HT1080 (cell line): ENCODE measurements at regions not wholly inside any gene's neighbourhood (a gene's known extent, or its start where the extent isn't known, plus 50 kb on each side); places are given as distances from the start of the nearest gene placed in this dataset.
"Not testable (repeated sequence)": the region's sequence is repeated elsewhere in the genome, so short reads cannot be mapped to it uniquely, and the experiment has no call there.

ENCODE experiments used
- DNase-seq: peaks from one replicate; pipeline ENCODE4 v3.0.0-alpha.2; 2015; ENCODE audit warnings: low read depth

DNA sequence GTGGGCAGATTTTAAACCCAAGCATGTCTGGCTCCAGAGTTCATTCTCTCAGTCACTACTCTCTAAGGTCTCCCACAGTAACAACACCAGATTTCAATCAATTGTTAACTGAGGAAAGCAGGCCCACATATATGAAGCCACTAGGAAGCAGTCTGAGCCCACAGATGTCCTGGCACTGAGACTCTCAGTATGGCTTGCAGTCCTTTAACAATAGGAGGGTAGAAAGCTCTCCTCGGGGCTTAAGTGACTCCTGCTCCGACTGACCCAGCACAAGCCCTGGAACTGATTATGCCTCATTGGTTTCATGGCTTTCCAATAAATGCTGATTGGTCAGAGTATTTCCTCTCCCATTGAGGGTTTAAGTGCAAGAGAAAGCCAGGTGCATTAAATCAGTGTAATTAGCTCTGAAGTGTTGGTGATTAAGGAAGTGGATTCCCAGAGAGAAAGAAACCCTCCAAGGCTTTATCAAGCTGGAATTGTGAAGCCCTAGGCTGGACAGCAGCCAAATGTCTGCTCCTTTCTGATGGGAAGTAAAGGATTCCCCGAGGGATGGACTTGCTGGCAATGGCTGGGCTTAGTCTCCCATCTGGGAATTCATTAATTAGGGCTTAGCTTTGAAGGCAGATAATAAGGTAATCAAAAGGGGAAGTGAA lies 76.6 kb upstream of the PROKR2 start:
- DNase-seq: no peak

DNA sequence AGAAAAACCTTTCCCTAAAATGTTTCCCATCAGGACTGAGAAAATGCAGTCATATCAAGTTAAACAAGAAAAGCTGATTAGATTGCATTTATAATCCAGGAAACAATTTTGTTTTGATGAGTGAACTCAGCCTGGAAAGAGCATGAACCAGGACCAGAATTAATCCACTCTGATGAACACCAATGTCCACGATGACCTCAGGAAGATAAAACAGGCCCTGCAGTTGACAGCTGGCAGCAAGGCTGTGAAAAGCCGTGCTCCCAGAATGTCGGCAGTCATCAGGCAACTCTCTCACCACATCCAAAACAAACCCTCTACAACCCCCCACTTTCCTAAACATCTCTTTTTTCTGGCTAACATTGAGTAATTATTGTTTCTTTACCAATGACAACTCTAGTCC lies 74.0 kb upstream of the PROKR2 start:
- no peak for DNase-seq

DNA sequence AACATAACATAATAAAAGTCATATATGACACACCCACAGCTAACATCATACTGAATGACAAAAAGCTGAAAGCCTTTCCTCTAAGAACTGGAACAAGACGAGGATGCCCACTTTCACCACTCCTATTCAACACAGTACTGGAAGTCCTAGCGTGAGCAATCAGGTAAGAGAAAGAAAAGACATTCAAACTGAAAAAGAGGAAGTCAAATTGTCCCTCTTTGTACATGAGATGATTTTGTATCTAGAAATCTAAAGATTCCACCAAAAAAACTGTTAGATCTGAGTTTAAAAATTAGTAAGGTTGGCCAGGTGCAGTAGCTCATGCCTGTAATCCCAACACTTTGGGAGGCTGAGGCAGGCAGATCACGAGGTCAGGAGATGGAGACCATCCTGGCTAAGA lies 70.1 kb upstream of the PROKR2 start:
- not testable (repeated sequence) for DNase-seq

DNA sequence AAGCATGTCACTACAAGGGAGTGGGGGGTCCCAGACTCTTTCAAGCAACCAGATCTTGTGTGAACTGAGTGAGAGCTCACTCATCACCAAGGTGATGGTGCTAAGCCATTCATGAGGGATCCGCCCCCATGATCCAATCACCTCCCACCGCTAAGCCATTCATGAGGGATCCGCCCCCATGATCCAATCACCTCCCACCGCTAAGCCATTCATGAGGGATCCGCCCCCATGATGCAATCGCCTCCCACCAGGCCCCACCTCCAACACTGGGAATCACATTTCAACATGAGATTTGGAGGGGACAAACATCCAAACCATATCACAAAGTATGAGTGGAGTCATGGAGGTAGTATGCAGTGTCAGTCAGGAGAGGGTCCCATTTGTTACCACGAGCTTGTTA lies 64.8 kb upstream of the PROKR2 start:
- not testable (repeated sequence) for DNase-seq

DNA sequence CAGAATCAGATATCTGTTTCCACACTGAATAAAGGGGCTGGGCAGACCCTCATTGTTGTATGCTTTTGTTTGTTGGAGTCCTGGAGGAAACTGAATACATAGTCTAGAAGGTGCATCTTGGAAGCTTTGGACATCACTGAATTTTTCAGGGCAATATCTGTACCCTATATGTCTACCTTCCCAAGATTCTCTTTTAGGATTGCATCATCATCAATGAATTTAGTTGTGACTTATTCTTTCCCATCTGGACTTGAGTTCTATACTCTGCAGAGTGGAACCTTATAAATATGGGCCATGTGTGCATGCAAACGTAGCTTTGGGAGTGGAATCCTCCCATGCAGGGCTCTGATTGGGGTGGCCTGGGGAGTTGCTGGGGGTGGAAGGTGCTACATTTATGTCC lies 60.7 kb upstream of the PROKR2 start:
- no peak for DNase-seq

DNA sequence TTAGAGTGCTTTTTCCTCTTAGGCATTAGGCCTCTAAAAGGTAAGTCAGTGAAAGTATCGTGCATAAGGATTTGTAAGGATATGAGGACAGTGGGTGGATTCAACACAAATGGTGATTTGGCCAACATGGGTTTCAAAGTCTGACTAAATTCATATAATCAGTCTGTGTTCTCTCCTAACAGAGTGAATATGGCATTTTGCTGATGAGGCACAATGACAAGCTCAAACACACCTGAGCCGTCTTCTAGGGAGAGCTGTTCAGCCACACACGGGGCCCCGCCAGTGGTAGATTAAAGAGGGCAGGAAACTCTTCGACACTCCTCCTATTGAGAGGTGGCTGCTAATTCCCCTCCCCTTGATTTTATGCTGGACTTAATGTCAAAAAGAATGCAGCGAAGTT lies 59.5 kb upstream of the PROKR2 start:
- DNase-seq: no peak

DNA sequence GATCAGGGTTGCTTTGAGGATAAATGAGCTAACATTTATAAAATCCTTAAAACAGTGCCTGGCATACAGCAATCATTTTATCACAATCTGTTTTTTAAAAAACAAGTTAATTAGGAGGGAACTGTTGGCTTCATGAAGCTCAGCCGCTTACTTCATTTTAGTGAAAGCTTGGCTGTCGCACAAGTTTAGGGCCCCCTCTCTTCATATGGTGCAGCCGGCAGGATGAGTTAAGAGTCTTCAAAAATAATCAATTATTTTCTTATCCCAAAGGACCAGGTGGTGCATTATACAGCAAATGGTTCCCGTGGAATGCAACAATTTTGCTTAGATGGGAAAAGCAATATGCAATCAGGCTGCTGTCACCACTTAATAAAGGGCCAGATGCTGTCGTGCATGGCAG lies 57.4 kb upstream of the PROKR2 start:
- no peak for DNase-seq

DNA sequence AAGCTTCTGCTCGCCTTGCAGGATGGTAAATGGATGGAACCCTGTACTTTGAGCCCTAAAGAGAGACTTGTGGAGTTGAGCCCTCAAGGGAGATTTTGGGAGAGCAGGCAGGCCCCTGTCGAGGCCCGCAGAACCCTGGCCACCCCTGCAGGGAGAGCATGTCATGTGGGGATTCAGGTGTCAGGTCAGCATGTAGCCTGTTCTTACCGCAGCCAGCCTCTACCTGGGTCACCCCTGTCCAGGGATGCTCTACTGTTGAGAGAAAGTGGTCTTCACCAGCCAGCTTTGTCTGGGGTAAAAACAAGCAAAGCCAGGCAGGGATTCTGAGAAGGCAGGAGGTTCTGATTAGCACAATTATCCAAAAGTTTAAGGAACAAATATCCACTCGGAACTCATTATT lies 55.6 kb upstream of the PROKR2 start:
- DNase-seq: no peak

DNA sequence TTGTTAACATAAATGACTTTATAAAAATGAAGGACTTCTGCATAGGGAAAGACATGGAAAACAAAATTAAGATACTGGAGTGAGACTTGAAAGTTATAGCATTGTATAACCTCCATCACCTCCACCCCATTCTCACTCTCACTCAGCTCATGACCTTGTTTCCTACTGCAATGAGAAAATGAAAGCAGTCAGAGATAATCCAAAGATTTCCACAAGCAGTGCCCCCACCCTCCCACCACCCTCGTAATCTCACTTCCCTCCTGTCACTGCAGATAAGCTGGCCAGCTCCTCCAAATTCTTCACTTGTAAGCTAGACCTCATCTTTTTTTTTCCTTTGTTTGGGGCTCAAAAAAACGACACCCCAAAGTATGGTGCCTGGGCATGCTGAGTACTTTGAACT lies 52.9 kb upstream of the PROKR2 start:
- no peak for DNase-seq
